H1 (cell line): ENCODE measurements at regions not wholly inside any gene's neighbourhood (a gene's known extent, or its start where the extent isn't known, plus 50 kb on each side); places are given as distances from the start of the nearest gene placed in this dataset.

Experiments
- CTCF ChIA-PET: fragments of 300-600 bp; sonication (Branson Sonifier 250); formaldehyde crosslinking; loops from one replicate; lab custom pipeline; 2021; ENCODE audit not compliant: partially characterized antibody; lab: Charles Lee
- POLR2A ChIA-PET: fragments of 300-600 bp; sonication (Branson Sonifier 250); formaldehyde crosslinking; loops from one replicate; lab custom pipeline; 2021; ENCODE audit warnings: inconsistent platforms; ENCODE audit not compliant: partially characterized antibody; lab: Charles Lee
- DNase-seq, 2 experiments: peaks; one replicate each; pipeline versions ENCODE4 v3.0.0 to v3.0.0-alpha.2; 2010 to 2022; ENCODE audit warnings: low spot score in 2 of 2, low read depth in 1 of 2, mixed read lengths in 1 of 2
- FAIRE-seq: peaks from 2 replicates; lab custom pipeline; 2011; peaks lifted over from hg19 to GRCh38; lab: Jason Lieb, UNC
- H2AFZ ChIP-seq: 2 replicates; pipeline ENCODE4 v1.8.1; 2012; ENCODE audit warnings: low read length, inconsistent platforms
- H2AK5ac ChIP-seq: 2 replicates; pipeline ENCODE4 v1.6.1; 2013; ENCODE audit warnings: low read depth, low read length
- H2BK120ac ChIP-seq: replicated peaks from 2 replicates; pipeline ENCODE3; 2013; ENCODE audit warnings: low read depth, low read length, inconsistent platforms
- H2BK12ac ChIP-seq: 2 replicates; pipeline ENCODE4 v1.6.1; 2013; ENCODE audit warnings: low read depth, low read length
- H2BK15ac ChIP-seq: 2 replicates; pipeline ENCODE4 v1.6.1; 2013; ENCODE audit warnings: low read length
- H2BK20ac ChIP-seq: 2 replicates; pipeline ENCODE4 v1.6.1; 2013; ENCODE audit warnings: low read length
- H2BK5ac ChIP-seq: 2 replicates; pipeline ENCODE4 v1.6.1; 2013; ENCODE audit warnings: low read depth, low read length
- H3K14ac ChIP-seq: 2 replicates; pipeline ENCODE4 v1.6.1; 2013; ENCODE audit warnings: inconsistent platforms; ENCODE audit not compliant: insufficient read length
- H3K18ac ChIP-seq: 2 replicates; pipeline ENCODE4 v1.6.1; 2013; ENCODE audit warnings: low read length; ENCODE audit errors: extremely low read depth
- H3K23ac ChIP-seq: 2 replicates; pipeline ENCODE4 v1.6.1; 2013; ENCODE audit warnings: inconsistent platforms; ENCODE audit not compliant: insufficient read length
- H3K23me2 ChIP-seq: 2 replicates; pipeline ENCODE4 v1.6.1; 2013; ENCODE audit warnings: low read depth, low read length
- H3K27ac ChIP-seq: 2 replicates; pipeline ENCODE4 v1.6.1; 2011; ENCODE audit warnings: low read depth, low read length, inconsistent platforms
- H3K27me3 ChIP-seq, 4 experiments: replicated peaks in 1 of 4; 1 replicate in 1 of 4; 2 replicates in 3 of 4; pipeline versions ENCODE4 v1.6.1 to v1.8.1; 2011 to 2013; ENCODE audit warnings: low read length in 3 of 4, mild to moderate bottlenecking in 3 of 4, inconsistent platforms in 2 of 4, mixed read lengths in 2 of 4, moderate library complexity in 1 of 4; ENCODE audit not compliant: control insufficient read depth in 3 of 4, insufficient read depth in 3 of 4; ENCODE audit errors: extremely low read depth in 1 of 4
- H3K36me3 ChIP-seq, 4 experiments: 2 replicates each; pipeline versions ENCODE4 v1.6.1 to v1.8.1; 2011 to 2013; ENCODE audit warnings: mild to moderate bottlenecking in 4 of 4, low read length in 3 of 4, moderate library complexity in 2 of 4, control low read depth in 1 of 4, inconsistent platforms in 1 of 4; ENCODE audit not compliant: insufficient read depth in 4 of 4, control insufficient read depth in 2 of 4
- H3K4ac ChIP-seq: replicated peaks from 2 replicates; pipeline ENCODE3; 2013; ENCODE audit warnings: low read length, low read depth, mixed read lengths, inconsistent platforms; ENCODE audit not compliant: insufficient read length
- H3K4me1 ChIP-seq, 4 experiments: replicated peaks in 1 of 4; 1 replicate in 1 of 4; 2 replicates in 3 of 4; pipeline versions ENCODE4 v1.6.1 to v1.8.1; 2011 to 2013; ENCODE audit warnings: low read length in 3 of 4, inconsistent platforms in 2 of 4, mixed read lengths in 1 of 4; ENCODE audit not compliant: insufficient read depth in 4 of 4, control insufficient read depth in 3 of 4
- H3K4me2 ChIP-seq, 2 experiments: 2 replicates each; pipeline versions ENCODE4 v1.6.1 to v1.8.1; 2011 to 2013; ENCODE audit warnings: low read depth in 2 of 2, low read length in 2 of 2, control low read depth in 1 of 2, inconsistent platforms in 1 of 2, mild to moderate bottlenecking in 1 of 2; ENCODE audit not compliant: insufficient read depth in 1 of 2
- H3K4me3 ChIP-seq, 4 experiments: fragments of 200-600, 300-600 bp in 1 of 4; sonication (generic), shearing (Covaris generic), sonication (Bioruptor Twin) in 1 of 4; 2 replicates each; pipeline versions ENCODE4 v1.5.1 to v1.8.1; 2011 to 2016; ENCODE audit warnings: low read length in 4 of 4, low read depth in 3 of 4, control low read depth in 2 of 4, inconsistent platforms in 2 of 4, mild to moderate bottlenecking in 2 of 4, mixed read lengths in 1 of 4, moderate library complexity in 1 of 4; ENCODE audit not compliant: insufficient read depth in 2 of 4; ENCODE audit errors: extremely low read depth in 1 of 4
- H3K56ac ChIP-seq: replicated peaks from 2 replicates; pipeline ENCODE3; 2013; ENCODE audit warnings: low read depth, mild to moderate bottlenecking, mixed read lengths, low read length, inconsistent platforms; ENCODE audit not compliant: insufficient read length
- H3K79me1 ChIP-seq: 2 replicates; pipeline ENCODE4 v1.6.1; 2013; ENCODE audit warnings: low read depth, low read length, control low read depth
- H3K79me2 ChIP-seq, 2 experiments: 2 replicates each; pipeline versions ENCODE4 v1.6.1 to v1.8.1; 2012 to 2013; ENCODE audit warnings: low read length in 2 of 2, mild to moderate bottlenecking in 2 of 2, inconsistent platforms in 1 of 2; ENCODE audit not compliant: insufficient read depth in 2 of 2, control insufficient read depth in 1 of 2
- H3K9ac ChIP-seq, 4 experiments: replicated peaks in 1 of 4; 1 replicate in 1 of 4; 2 replicates in 3 of 4; pipeline versions ENCODE4 v1.6.1 to v1.8.1; 2011 to 2013; ENCODE audit warnings: low read depth in 3 of 4, low read length in 3 of 4, control low read depth in 2 of 4, mild to moderate bottlenecking in 2 of 4, moderate library complexity in 2 of 4, inconsistent platforms in 1 of 4; ENCODE audit errors: extremely low read depth in 1 of 4
- H3K9me3 ChIP-seq, 2 experiments: 2 replicates each; pipeline versions ENCODE4 v1.6.1 to v1.8.1; 2012 to 2013; ENCODE audit warnings: mild to moderate bottlenecking in 2 of 2, moderate library complexity in 2 of 2, control low read depth in 1 of 2, inconsistent platforms in 1 of 2, low read depth in 1 of 2, low read length in 1 of 2, mixed read lengths in 1 of 2; ENCODE audit not compliant: insufficient read depth in 2 of 2
- H4K20me1 ChIP-seq, 2 experiments: replicated peaks in 1 of 2; 2 replicates each; pipeline versions ENCODE3 to v1.8.1; 2011 to 2013; ENCODE audit warnings: inconsistent platforms in 2 of 2, low read length in 2 of 2, mild to moderate bottlenecking in 1 of 2; ENCODE audit not compliant: insufficient read depth in 2 of 2, control insufficient read depth in 1 of 2
- H4K5ac ChIP-seq: 2 replicates; pipeline ENCODE4 v1.6.1; 2013; ENCODE audit warnings: low read length, low read depth, mixed read lengths, inconsistent platforms; ENCODE audit not compliant: insufficient read length
- H4K8ac ChIP-seq: 2 replicates; pipeline ENCODE4 v1.8.0; 2013; ENCODE audit warnings: mild to moderate bottlenecking, moderate library complexity, low read length, inconsistent platforms; ENCODE audit not compliant: insufficient read depth; ENCODE audit errors: extremely low read depth
- H4K91ac ChIP-seq: replicated peaks from 2 replicates; pipeline ENCODE3; 2013; ENCODE audit warnings: low read length, mixed read lengths, inconsistent platforms; ENCODE audit not compliant: insufficient read length
- NANOG ChIP-seq: IDR thresholded peaks from 2 replicates; pipeline ENCODE4 v1.6.1; 2011; ENCODE audit warnings: low read length, low read depth, mild to moderate bottlenecking, inconsistent platforms; ENCODE audit not compliant: insufficient read depth, poor library complexity, severe bottlenecking
- SAP30 ChIP-seq: fragments of 300-600 bp; sonication (generic); IDR thresholded peaks from 2 replicates; pipeline ENCODE4 v1.7.1; 2012; ENCODE audit warnings: low read length, moderate library complexity, mild to moderate bottlenecking, inconsistent platforms; ENCODE audit not compliant: insufficient read depth, insufficient replicate concordance
- YY1 ChIP-seq: IDR thresholded peaks from 2 replicates; pipeline ENCODE4 v1.6.1; 2011; ENCODE audit warnings: low read depth, mild to moderate bottlenecking, low read length
- WGBS, 2 experiments: shearing (Covaris generic) in 1 of 2; methylation state at CpG; one replicate each; pipeline versions ENCODE4 v1.1.6 to v1.1.7; 2013 to 2015; ENCODE audit warnings: low lambda C conversion rate in 2 of 2, mixed read lengths in 2 of 2, inconsistent platforms in 1 of 2, low coverage in 1 of 2, missing lambda C conversion rate in 1 of 2; ENCODE audit not compliant: insufficient replicate concordance in 2 of 2, insufficient coverage in 1 of 2, insufficient read length in 1 of 2; ENCODE audit errors: extremely low coverage in 1 of 2, missing lambda C conversion rate in 1 of 2; 5-methylcytosine and 5-hydroxymethylcytosine counted together

- H4K20me1 ChIP-seq: no peaks in the 10 kb centered on the region
- ChIA-PET POLR2A (no interaction called here), CTCF (interaction anchor here (1.0 kb wide), 1 partner anchor 212 kb away, joined by 3 read pairs; no protein-coding TSS in a partner anchor)
- no peak overlapping the region; the same call in 1 of the 2 replicates for H4K8ac ChIP-seq
- peak overlapping the region; percentile 95; the same call in 1 of the 2 replicates for H2BK15ac ChIP-seq
- no peaks in the 10 kb centered on the region for H3K23me2 ChIP-seq
- WGBS, 2 experiments: 100% methylated on average over 3 of the region's 3 CpGs; no CpG with 5 or more reads in 1 of the 2 experiments
- no peak for DNase-seq
- no peaks in the 10 kb centered on the region for H3K36me3 ChIP-seq
- H3K56ac ChIP-seq: no peak overlapping the region
- no peak overlapping the region for H2AFZ ChIP-seq
- peaks cover 0 to 9% (median 3%) of the 10 kb centered on the region in 4 experiments; a peak in 2 of 7 replicates for H3K27me3 ChIP-seq
- no peak overlapping the region for H4K91ac ChIP-seq
- no peak overlapping the region for H2BK20ac ChIP-seq
- H3K79me1 ChIP-seq: no peaks in the 10 kb centered on the region
- no peak overlapping the region for H3K14ac ChIP-seq
- no peak for FAIRE-seq
- H3K9me3 ChIP-seq: 0 out of 4 replicates have a peak, but pooled peaks cover 0 to 3% of the 10 kb centered on the region in 2 experiments
- H3K4ac ChIP-seq: peak overlapping the region; percentile 25
- H3K4me1 ChIP-seq: peaks cover 0 to 11% (median 6%) of the 10 kb centered on the region in 4 experiments; a peak in 6 of 7 replicates
- H3K27ac ChIP-seq: no peak overlapping the region
- H3K4me3 ChIP-seq: no peak overlapping the region
- peak overlapping the region; percentile 39 for H2AK5ac ChIP-seq
- no peak overlapping the region for H3K18ac ChIP-seq
- H3K23ac ChIP-seq: no peak overlapping the region
- H3K9ac ChIP-seq: no peak overlapping the region
- no peak overlapping the region for H2BK120ac ChIP-seq
- 0 out of 2 replicates have a peak overlapping the region, but pooled peaks have one; percentile 9 for H2BK12ac ChIP-seq
- no peak overlapping the region for H4K5ac ChIP-seq
- H3K79me2 ChIP-seq: no peaks in the 10 kb centered on the region
- no peak overlapping the region for H3K4me2 ChIP-seq
- H2BK5ac ChIP-seq: no peak overlapping the region
- TF ChIP-seq SAP30 (no peak), NANOG (no peak), YY1 (no peak)
These were observed 615.5 kb downstream of the AJAP1 start for GRCh38 chr1:5269901-5270300.
